Neuronal stem cell (in vitro differentiated cells): ENCODE measurements at regions not wholly inside any gene's neighbourhood (a gene's known extent, or its start where the extent isn't known, plus 50 kb on each side); places are given as distances from the start of the nearest gene placed in this dataset.
A peak's percentile ranks its signal among the peaks of the same experiment; 100 is the strongest.

ENCODE experiments used
- DNase-seq: peaks from one replicate; pipeline ENCODE4 v3.0.0-alpha.2; 2013; ENCODE audit warnings: low spot score
- H2AFZ ChIP-seq: one replicate; pipeline ENCODE4 v1.6.1; 2013; ENCODE audit warnings: mild to moderate bottlenecking, low read length, inconsistent platforms
- H2AK5ac ChIP-seq: 2 replicates; pipeline ENCODE4 v1.6.1; 2013; ENCODE audit warnings: low read depth, mild to moderate bottlenecking, inconsistent platforms, low read length, moderate library complexity, mixed read lengths
- H2BK120ac ChIP-seq: 2 replicates; pipeline ENCODE4 v1.6.1; 2013; ENCODE audit warnings: low read depth, mild to moderate bottlenecking, inconsistent platforms, low read length, moderate library complexity, mixed read lengths
- H2BK12ac ChIP-seq: one replicate; pipeline ENCODE4 v1.6.1; 2013; ENCODE audit warnings: low read length, inconsistent platforms
- H2BK15ac ChIP-seq: 2 replicates; pipeline ENCODE4 v1.6.1; 2013; ENCODE audit warnings: mild to moderate bottlenecking, low read length, inconsistent platforms, mixed read lengths
- H2BK5ac ChIP-seq: one replicate; pipeline ENCODE4 v1.6.1; 2013; ENCODE audit warnings: inconsistent platforms, mild to moderate bottlenecking, low read length, moderate library complexity
- H3K14ac ChIP-seq: one replicate; pipeline ENCODE4 v1.6.1; 2013; ENCODE audit warnings: low read length, inconsistent platforms
- H3K18ac ChIP-seq: 2 replicates; pipeline ENCODE4 v1.6.1; 2013; ENCODE audit warnings: low read length, inconsistent platforms
- H3K23ac ChIP-seq: 2 replicates; pipeline ENCODE4 v1.6.1; 2013; ENCODE audit warnings: low read depth, mild to moderate bottlenecking, mixed read lengths, low read length, inconsistent platforms; ENCODE audit not compliant: poor library complexity
- H3K27ac ChIP-seq: replicated peaks from 3 replicates; pipeline ENCODE4 v1.5.1; 2013; ENCODE audit warnings: low read length, inconsistent platforms
- H3K27me3 ChIP-seq, 3 experiments: 2 replicates each; pipeline ENCODE4 v1.6.1; 2013; ENCODE audit warnings: low read length in 3 of 3, mild to moderate bottlenecking in 2 of 3, inconsistent platforms in 1 of 3, low read depth in 1 of 3, mixed read lengths in 1 of 3, moderate library complexity in 1 of 3; ENCODE audit not compliant: control insufficient read depth in 3 of 3, insufficient read depth in 3 of 3
- H3K36me3 ChIP-seq, 2 donors: replicated peaks in 1 of 2; 2 replicates each; pipeline ENCODE4 v1.6.1; 2013; ENCODE audit warnings: low read length in 2 of 2; ENCODE audit not compliant: control insufficient read depth in 2 of 2, insufficient read depth in 2 of 2
- H3K4ac ChIP-seq: 2 replicates; pipeline ENCODE4 v1.6.1; 2013; ENCODE audit warnings: inconsistent platforms, mild to moderate bottlenecking, low read length, moderate library complexity
- H3K4me1 ChIP-seq, 2 donors: 1 replicate in 1 of 2; 2 replicates in 1 of 2; pipeline ENCODE4 v1.6.1; 2013; ENCODE audit warnings: low read length in 2 of 2, low read depth in 1 of 2; ENCODE audit not compliant: control insufficient read depth in 2 of 2, insufficient read depth in 1 of 2
- H3K4me2 ChIP-seq: one replicate; pipeline ENCODE4 v1.6.1; 2013; ENCODE audit warnings: mild to moderate bottlenecking, low read length, inconsistent platforms; ENCODE audit not compliant: insufficient read depth, poor library complexity, severe bottlenecking
- H3K4me3 ChIP-seq, 2 donors: 2 replicates each; pipeline ENCODE4 v1.5.1; 2013; ENCODE audit warnings: low read length in 2 of 2, mild to moderate bottlenecking in 2 of 2, inconsistent platforms in 1 of 2, moderate library complexity in 1 of 2
- H3K79me1 ChIP-seq: one replicate; pipeline ENCODE4 v1.6.1; 2013; ENCODE audit warnings: low read depth, mild to moderate bottlenecking, inconsistent platforms, low read length, moderate library complexity
- H3K9ac ChIP-seq: one replicate; pipeline ENCODE4 v1.6.1; 2013; ENCODE audit warnings: mild to moderate bottlenecking, low read depth, low read length, inconsistent platforms; ENCODE audit not compliant: poor library complexity
- H3K9me3 ChIP-seq, 2 donors: replicated peaks in 1 of 2; 2 replicates each; pipeline versions ENCODE3 to v1.6.1; 2013; ENCODE audit warnings: low read length in 2 of 2, mild to moderate bottlenecking in 2 of 2, inconsistent platforms in 1 of 2, low read depth in 1 of 2, mixed read lengths in 1 of 2, moderate library complexity in 1 of 2; ENCODE audit not compliant: control insufficient read depth in 2 of 2, insufficient read depth in 1 of 2
- H4K8ac ChIP-seq: one replicate; pipeline ENCODE4 v1.6.1; 2013; ENCODE audit warnings: low read depth, mild to moderate bottlenecking, inconsistent platforms, low read length, moderate library complexity
- H4K91ac ChIP-seq: one replicate; pipeline ENCODE4 v1.6.1; 2013; ENCODE audit warnings: low read length, low read depth, mild to moderate bottlenecking, inconsistent platforms; ENCODE audit not compliant: poor library complexity
- WGBS, 2 donors: extraction: QIAGEN DNeasy Blood & Tissue Kit; methylation state at CpG; one replicate each; pipeline ENCODE4 v1.1.7; 2013; ENCODE audit warnings: missing lambda C conversion rate in 2 of 2, mixed read lengths in 1 of 2; ENCODE audit not compliant: insufficient read length in 2 of 2, insufficient replicate concordance in 1 of 2; ENCODE audit errors: extremely low coverage in 2 of 2; 5-methylcytosine and 5-hydroxymethylcytosine counted together

DNA sequence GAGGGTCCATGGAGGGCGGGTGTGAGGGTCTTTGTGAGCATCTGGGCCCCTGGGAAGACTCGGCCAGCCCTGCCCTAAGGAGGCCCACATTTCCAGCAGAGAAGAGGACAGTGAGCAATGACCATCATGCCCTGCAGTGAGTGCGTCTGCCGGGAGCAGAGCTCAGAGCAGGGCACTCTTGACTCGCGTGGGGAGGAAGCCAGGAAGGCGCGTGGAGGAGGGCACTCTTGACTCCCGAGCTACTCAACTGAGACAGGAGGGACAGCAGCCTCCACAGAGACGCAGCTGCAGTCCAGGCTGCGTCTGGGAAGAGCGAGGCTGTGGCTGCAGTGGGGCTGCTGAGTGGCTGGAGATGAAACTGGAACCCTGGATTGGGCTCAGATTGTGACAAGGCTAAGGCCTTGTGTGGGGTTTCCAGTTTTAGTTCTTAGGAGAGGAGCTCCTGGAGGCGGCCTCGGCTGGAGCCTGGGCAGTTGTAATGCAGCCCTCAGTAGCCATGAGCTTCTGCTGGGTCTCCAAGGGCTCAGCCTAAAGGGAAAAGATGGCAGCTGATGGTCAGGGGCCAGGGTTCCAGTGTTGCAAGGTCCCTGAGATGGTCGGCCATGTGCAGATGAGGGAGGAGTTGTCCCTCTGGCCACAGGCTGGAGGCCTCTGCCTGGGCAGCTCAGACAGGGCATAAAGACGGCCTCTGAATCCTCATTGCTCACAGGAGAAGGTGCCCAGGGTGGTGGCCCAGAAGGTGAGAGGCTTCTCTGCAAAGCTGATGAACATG is 264.7 kb upstream of the B3GAT1 start:
- Histone ChIP-seq H3K4me3 (no peak overlapping the region), H3K27me3 (no peaks in the 10 kb centered on the region), H3K27ac (no peak overlapping the region), H3K18ac (peak overlapping the region; percentile 27), H3K23ac (peak overlapping the region; percentile 57), H3K4ac (no peak overlapping the region), H3K79me1 (no peaks in the 10 kb centered on the region), H3K4me2 (no peak overlapping the region), H3K36me3 (no peaks in the 10 kb centered on the region), H4K8ac (no peak overlapping the region), H2BK12ac (peak overlapping the region; percentile 16), H2BK15ac (no peak overlapping the region), H3K4me1 (no peaks in the 10 kb centered on the region), H3K9ac (no peak overlapping the region), H2BK120ac (no peak overlapping the region), H4K91ac (no peak overlapping the region), H2AK5ac (no peak overlapping the region), H3K14ac (no peak overlapping the region), H2BK5ac (no peak overlapping the region), H2AFZ (no peak overlapping the region), H3K9me3 (no peaks in the 10 kb centered on the region)
- no CpG with 5 or more reads among the region's 16 CpGs for WGBS, 2 donors
- DNase-seq = no peak

DNA sequence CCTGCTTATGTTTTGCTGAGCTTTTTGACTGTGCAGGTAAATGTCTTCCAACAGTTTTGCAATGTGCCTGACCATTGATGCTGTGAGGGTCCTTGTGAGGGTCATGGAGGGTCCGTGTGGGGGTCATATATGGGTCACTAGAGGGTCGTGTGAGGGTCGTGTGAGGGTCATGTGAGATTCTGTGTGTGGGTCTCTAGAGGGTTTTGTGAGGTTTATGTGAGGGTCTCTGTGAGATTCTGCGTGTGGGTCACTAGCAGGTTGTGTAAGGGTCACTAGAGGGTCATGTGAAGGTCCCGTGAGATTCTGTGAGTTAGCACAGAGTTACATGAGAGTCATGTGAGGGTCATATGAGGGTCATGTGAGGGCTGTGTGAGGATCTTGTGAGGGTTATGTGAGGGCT is 263.9 kb upstream of the B3GAT1 start:
- WGBS, 2 donors = no CpG with 5 or more reads among the region's 5 CpGs

DNA sequence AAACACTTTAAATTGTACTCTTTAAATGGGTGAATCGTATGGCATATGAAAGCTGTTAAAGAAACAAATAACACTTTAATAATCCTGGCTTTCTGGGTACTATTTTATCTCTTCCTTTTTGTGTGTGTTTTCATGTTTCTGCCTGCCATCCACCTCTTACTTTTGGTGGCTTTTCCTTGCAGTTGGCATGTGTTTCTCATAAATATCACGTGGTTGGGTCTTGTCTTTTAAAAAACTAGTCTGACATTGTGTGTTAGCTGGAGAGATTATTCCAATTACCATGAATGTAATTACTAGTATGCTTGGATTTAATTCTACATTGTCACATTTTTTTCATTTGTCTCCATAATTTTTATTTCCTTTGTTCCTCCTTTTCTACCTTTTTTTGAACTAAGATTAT is 262.9 kb upstream of the B3GAT1 start:
- H3K36me3 ChIP-seq = no peaks in the 10 kb centered on the region

More for the DNA sequence above, 263.9 kb upstream of the B3GAT1 start:
- H3K4ac ChIP-seq = no peak overlapping the region
- no peak overlapping the region for H2BK15ac ChIP-seq
- H3K9me3 ChIP-seq = no peaks in the 10 kb centered on the region
- H4K8ac ChIP-seq = no peak overlapping the region
- H3K14ac ChIP-seq = no peak overlapping the region
- H2BK5ac ChIP-seq = no peak overlapping the region
- peaks cover 0 to 2% of the 10 kb centered on the region in 2 donors for H3K4me1 ChIP-seq
- H3K18ac ChIP-seq = no peak overlapping the region
- no peaks in the 10 kb centered on the region for H3K79me1 ChIP-seq
- no peak overlapping the region for H3K4me3 ChIP-seq
- no peak overlapping the region for H3K4me2 ChIP-seq
- H3K27me3 ChIP-seq = peaks cover 0 to 3% (median 0%) of the 10 kb centered on the region in 3 experiments
- H2AK5ac ChIP-seq = no peak overlapping the region
- no peak overlapping the region for H2BK12ac ChIP-seq
- H3K23ac ChIP-seq = no peak overlapping the region
- H2BK120ac ChIP-seq = no peak overlapping the region
- no peak for DNase-seq
- H2AFZ ChIP-seq = no peak overlapping the region
- H4K91ac ChIP-seq = no peak overlapping the region
- no peak overlapping the region for H3K9ac ChIP-seq
- H3K36me3 ChIP-seq = no peaks in the 10 kb centered on the region
- no peak overlapping the region for H3K27ac ChIP-seq

DNA sequence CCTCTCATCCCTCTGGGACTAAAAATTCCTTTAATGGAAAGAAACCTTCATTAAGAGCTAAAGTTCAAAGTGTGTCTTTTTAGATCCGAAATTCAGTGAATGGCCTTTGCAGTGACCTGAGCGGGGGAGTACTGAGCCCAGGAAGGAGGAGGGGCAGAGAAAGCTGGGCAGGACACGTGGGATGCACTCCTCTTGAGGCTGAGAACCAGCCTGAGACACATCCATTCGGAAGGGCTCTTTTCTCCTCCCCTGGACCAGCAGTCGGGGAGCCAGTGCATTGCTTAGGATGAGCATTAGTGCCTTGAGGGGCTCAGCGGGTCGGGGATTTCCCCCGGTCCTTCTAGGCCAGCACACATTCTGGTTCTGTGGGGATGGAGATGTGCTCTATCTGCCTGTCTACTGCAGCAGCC is 258.9 kb upstream of the B3GAT1 start:
- H2BK120ac ChIP-seq = no peak overlapping the region
- no peak overlapping the region for H4K91ac ChIP-seq
- H3K4me2 ChIP-seq = no peak overlapping the region
- H2AFZ ChIP-seq = no peak overlapping the region
- no peak overlapping the region for H2BK15ac ChIP-seq
- H3K27ac ChIP-seq = no peak overlapping the region
- no peak overlapping the region for H2AK5ac ChIP-seq
- H2BK5ac ChIP-seq = no peak overlapping the region
- H3K79me1 ChIP-seq = no peaks in the 10 kb centered on the region
- no peak overlapping the region for H3K14ac ChIP-seq
- H3K36me3 ChIP-seq = no peaks in the 10 kb centered on the region
- H3K9me3 ChIP-seq = peaks cover 0 to 4% of the 10 kb centered on the region in 2 donors
- H3K4me1 ChIP-seq = peaks cover 0 to 11% of the 10 kb centered on the region in 2 donors
- no peak overlapping the region for H3K4ac ChIP-seq
- peaks cover 0 to 3% (median 0%) of the 10 kb centered on the region in 3 experiments for H3K27me3 ChIP-seq
- H3K4me3 ChIP-seq = no peak overlapping the region
- DNase-seq = no peak
- no peak overlapping the region for H4K8ac ChIP-seq
- WGBS, 2 donors = no CpG with 5 or more reads among the region's 8 CpGs
- no peak overlapping the region for H3K9ac ChIP-seq
- H3K18ac ChIP-seq = no peak overlapping the region
- H3K23ac ChIP-seq = no peak overlapping the region
- H2BK12ac ChIP-seq = no peak overlapping the region

More for the DNA sequence above, 262.9 kb upstream of the B3GAT1 start:
- H2BK12ac ChIP-seq = no peak overlapping the region
- no peak overlapping the region for H3K27ac ChIP-seq
- no CpG with 5 or more reads among the region's 2 CpGs for WGBS, 2 donors
- no peak overlapping the region for H4K8ac ChIP-seq
- H3K9ac ChIP-seq = no peak overlapping the region
- H2AFZ ChIP-seq = no peak overlapping the region
- no peaks in the 10 kb centered on the region for H3K79me1 ChIP-seq
- no peak overlapping the region for H2BK15ac ChIP-seq
- H3K4me1 ChIP-seq = peaks cover 0 to 9% of the 10 kb centered on the region in 2 donors
- no peak overlapping the region for H3K23ac ChIP-seq
- H2BK120ac ChIP-seq = no peak overlapping the region
- H3K4me2 ChIP-seq = no peak overlapping the region
- no peak overlapping the region for H3K14ac ChIP-seq
- H3K9me3 ChIP-seq = no peaks in the 10 kb centered on the region
- no peak overlapping the region for H2BK5ac ChIP-seq
- no peak overlapping the region for H3K18ac ChIP-seq
- no peak overlapping the region for H4K91ac ChIP-seq
- DNase-seq = no peak
- no peak overlapping the region for H2AK5ac ChIP-seq
- no peak overlapping the region for H3K4ac ChIP-seq
- H3K27me3 ChIP-seq = peaks cover 0 to 3% (median 0%) of the 10 kb centered on the region in 3 experiments
- no peak overlapping the region for H3K4me3 ChIP-seq
